Activated CD4-positive, alpha-beta T cell treated with anti-CD3 and anti-CD28 coated beads, Interleukin-2, amount 10 ng/mL, durations not matched to agents 24 days and 14 days (primary cell): ENCODE measurements at regions not wholly inside any gene's neighbourhood (a gene's known extent, or its start where the extent isn't known, plus 50 kb on each side); places are given as distances from the start of the nearest gene placed in this dataset.

ENCODE experiments used
- DNase-seq: peaks from one replicate; pipeline ENCODE4 v3.0.0; 2022
- H3K27ac Mint-ChIP-seq: one replicate; pipeline ENCODE4 v1.8.0; 2022; ENCODE audit warnings: mild to moderate bottlenecking, mixed read lengths
- H3K27me3 Mint-ChIP-seq: one replicate; pipeline ENCODE4 v1.8.0; 2022; ENCODE audit warnings: mixed read lengths
- H3K36me3 Mint-ChIP-seq: one replicate; pipeline ENCODE4 v1.8.0; 2022; ENCODE audit warnings: low read depth, mild to moderate bottlenecking, mixed read lengths
- H3K4me1 Mint-ChIP-seq: one replicate; pipeline ENCODE4 v1.8.0; 2021; ENCODE audit warnings: mixed read lengths
- H3K4me3 Mint-ChIP-seq: one replicate; pipeline ENCODE4 v1.8.0; 2022; ENCODE audit warnings: mild to moderate bottlenecking, moderate library complexity, mixed read lengths
- H3K9me3 Mint-ChIP-seq: one replicate; pipeline ENCODE4 v1.8.0; 2021; ENCODE audit warnings: mixed read lengths
- intact Hi-C: fragments of 100-400 bp; cut with micrococcal nuclease; formaldehyde crosslinking; loops from one replicate; pipeline ENCODE4 v1.15.1; 2023

DNA sequence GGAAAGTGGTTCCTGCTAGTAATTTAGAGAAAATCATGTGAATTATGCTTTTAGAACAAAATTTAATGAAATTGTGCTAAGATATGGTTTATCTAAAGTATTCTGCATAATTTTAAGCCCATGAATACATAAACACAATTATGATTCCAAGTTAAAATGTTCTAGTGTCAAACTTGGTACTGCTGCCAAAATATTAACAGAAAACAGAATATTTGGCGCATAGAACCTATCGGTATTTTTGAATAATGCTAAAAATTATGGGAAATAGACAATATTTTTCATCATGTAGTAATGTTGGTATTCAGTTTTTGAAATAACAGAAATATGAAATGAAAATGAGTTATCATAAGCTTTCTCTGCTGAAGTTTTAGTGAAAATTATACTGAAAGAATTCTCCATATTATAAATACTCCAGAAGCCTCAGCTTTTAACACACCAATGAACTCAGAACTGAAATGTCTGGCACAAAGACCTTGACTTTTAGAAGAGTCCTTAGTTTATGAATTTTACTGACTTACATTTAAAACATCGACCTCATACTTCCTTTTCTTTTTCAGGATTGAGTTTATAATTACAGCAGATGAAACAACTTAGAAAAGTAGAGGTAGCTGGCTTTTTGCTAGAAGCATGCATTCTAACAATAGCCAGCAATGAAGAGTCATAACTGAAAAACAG lies 1192.3 kb upstream of the GJE1 start:
- intact Hi-C loops: no loop called here
- Mint-ChIP-seq H3K36me3 (no peaks in the 10 kb centered on the region), H3K9me3 (peaks cover 3% of the 10 kb centered on the region)

GRCh38 chr6:140932909-140933308 lies 1199.8 kb upstream of the GJE1 start:
- DNase-seq: no peak
- no peaks in the 10 kb centered on the region for H3K4me1 Mint-ChIP-seq
- H3K27me3 Mint-ChIP-seq: peaks cover 4% of the 10 kb centered on the region
- H3K36me3 Mint-ChIP-seq: no peaks in the 10 kb centered on the region
- no peaks in the 10 kb centered on the region for H3K9me3 Mint-ChIP-seq
- no peak overlapping the region for H3K27ac Mint-ChIP-seq
- no peak overlapping the region for H3K4me3 Mint-ChIP-seq
- intact Hi-C loops: no loop called here

More for the DNA sequence above, 1192.3 kb upstream of the GJE1 start:
- no peak overlapping the region for H3K27ac Mint-ChIP-seq
- H3K27me3 Mint-ChIP-seq: no peaks in the 10 kb centered on the region
- no peak for DNase-seq
- H3K4me3 Mint-ChIP-seq: no peak overlapping the region
- H3K4me1 Mint-ChIP-seq: no peaks in the 10 kb centered on the region

DNA sequence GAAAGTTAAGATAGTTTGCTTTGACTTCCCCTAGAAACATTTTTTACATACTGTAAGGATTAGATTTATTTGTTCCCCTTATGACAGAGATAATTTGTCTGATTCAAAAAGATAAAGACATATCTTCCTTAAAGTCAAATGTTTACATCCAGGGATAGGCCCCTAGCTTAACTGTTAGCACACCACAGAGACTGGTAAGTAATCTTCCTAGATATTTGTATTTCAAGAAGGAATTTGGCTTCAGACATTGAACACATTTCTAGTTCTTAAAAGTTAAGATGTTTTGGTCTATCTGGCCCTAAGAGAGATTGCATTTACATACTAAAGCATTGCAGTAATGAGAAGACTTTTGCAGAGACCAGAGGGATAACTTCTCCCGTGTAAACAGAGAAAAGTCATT lies 1201.1 kb upstream of the GJE1 start:
- H3K4me3 Mint-ChIP-seq: no peak overlapping the region
- peaks cover 4% of the 10 kb centered on the region for H3K27me3 Mint-ChIP-seq
- H3K4me1 Mint-ChIP-seq: no peaks in the 10 kb centered on the region
- H3K27ac Mint-ChIP-seq: no peak overlapping the region
- H3K36me3 Mint-ChIP-seq: no peaks in the 10 kb centered on the region
- no peaks in the 10 kb centered on the region for H3K9me3 Mint-ChIP-seq
- DNase-seq: no peak
- intact Hi-C loops: no loop called here

- no peaks in the 10 kb centered on the region for H3K4me1 Mint-ChIP-seq
- H3K27ac Mint-ChIP-seq: no peak overlapping the region
- H3K27me3 Mint-ChIP-seq: peaks cover 5% of the 10 kb centered on the region
- no peak for DNase-seq
- H3K4me3 Mint-ChIP-seq: no peak overlapping the region
- H3K36me3 Mint-ChIP-seq: no peaks in the 10 kb centered on the region
- H3K9me3 Mint-ChIP-seq: no peaks in the 10 kb centered on the region
- intact Hi-C loops: no loop called here
These were observed 1203.6 kb upstream of the GJE1 start for GRCh38 chr6:140929121-140929520.

DNA sequence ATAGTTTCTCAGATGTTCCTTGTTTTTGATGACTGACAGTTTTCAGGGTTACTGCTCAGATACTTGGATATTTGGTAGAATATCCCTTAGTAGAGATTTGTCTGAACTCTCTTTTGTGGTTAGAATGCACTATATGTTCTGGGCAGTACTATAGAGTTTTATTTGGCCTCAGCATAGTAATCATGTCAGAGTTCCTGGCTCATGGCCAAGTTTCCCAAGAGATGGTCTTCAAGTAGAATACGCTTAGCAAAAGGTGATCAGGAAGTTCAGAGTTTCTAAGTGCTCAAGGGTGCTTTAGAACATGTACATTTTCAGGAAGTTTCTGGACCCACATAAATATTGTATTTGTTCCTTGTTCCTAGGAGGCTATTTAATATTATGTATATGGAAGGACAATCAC lies 1209.7 kb upstream of the GJE1 start:
- Mint-ChIP-seq H3K36me3 (no peaks in the 10 kb centered on the region), H3K27ac (no peak overlapping the region), H3K4me1 (no peaks in the 10 kb centered on the region), H3K4me3 (no peak overlapping the region), H3K9me3 (no peaks in the 10 kb centered on the region), H3K27me3 (peaks cover 1% of the 10 kb centered on the region)
- intact Hi-C loops: loop anchor here (5.0 kb wide), 1 partner anchor 1041 kb away; no protein-coding TSS in a partner anchor
- DNase-seq: no peak

GRCh38 chr6:140921366-140922226 lies 1211.1 kb upstream of the GJE1 start:
- Mint-ChIP-seq H3K36me3 (no peaks in the 10 kb centered on the region), H3K4me1 (no peaks in the 10 kb centered on the region), H3K4me3 (no peak overlapping the region), H3K27me3 (peaks cover 1% of the 10 kb centered on the region), H3K9me3 (no peaks in the 10 kb centered on the region), H3K27ac (no peak overlapping the region)
- peak; percentile 63 for DNase-seq
- intact Hi-C loops: loop anchor here (2.0 to 5.0 kb wide), 2 partner anchors 1039 to 1551 kb away; no protein-coding TSS in a partner anchor

GRCh38 chr6:140917911-140918310 lies 1214.8 kb upstream of the GJE1 start:
- no peaks in the 10 kb centered on the region for H3K27me3 Mint-ChIP-seq
- no peak for DNase-seq
- no peaks in the 10 kb centered on the region for H3K36me3 Mint-ChIP-seq
- no peak overlapping the region for H3K27ac Mint-ChIP-seq
- H3K4me1 Mint-ChIP-seq: no peaks in the 10 kb centered on the region
- no peaks in the 10 kb centered on the region for H3K9me3 Mint-ChIP-seq
- intact Hi-C loops: no loop called here
- no peak overlapping the region for H3K4me3 Mint-ChIP-seq

DNA sequence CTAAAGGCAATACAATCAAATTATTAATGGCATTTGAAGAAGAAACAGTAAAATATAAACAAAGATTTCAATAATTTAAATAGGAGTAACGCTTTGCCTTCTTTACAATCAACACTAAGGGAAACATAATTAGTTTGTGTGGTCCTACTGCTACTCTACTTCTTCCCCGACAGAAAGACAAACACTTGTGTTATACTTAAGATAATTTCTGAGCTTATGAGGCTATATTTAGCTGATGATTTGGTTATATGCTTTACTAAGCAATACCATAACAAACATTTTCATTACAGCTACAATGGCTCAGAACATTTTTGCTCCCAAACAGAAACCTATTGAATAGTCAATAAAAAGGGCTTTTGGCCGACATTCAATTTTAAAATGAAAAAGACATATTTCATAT lies 1217.2 kb upstream of the GJE1 start:
- Mint-ChIP-seq H3K27ac (no peak overlapping the region), H3K9me3 (no peaks in the 10 kb centered on the region), H3K36me3 (no peaks in the 10 kb centered on the region), H3K4me1 (no peaks in the 10 kb centered on the region), H3K27me3 (no peaks in the 10 kb centered on the region), H3K4me3 (no peak overlapping the region)
- intact Hi-C loops: no loop called here
- DNase-seq: no peak

- no peaks in the 10 kb centered on the region for H3K4me1 Mint-ChIP-seq
- no peaks in the 10 kb centered on the region for H3K27me3 Mint-ChIP-seq
- no peaks in the 10 kb centered on the region for H3K9me3 Mint-ChIP-seq
- intact Hi-C loops: no loop called here
- H3K4me3 Mint-ChIP-seq: no peak overlapping the region
- H3K27ac Mint-ChIP-seq: no peak overlapping the region
- no peaks in the 10 kb centered on the region for H3K36me3 Mint-ChIP-seq
- DNase-seq: no peak
These were observed 1217.6 kb upstream of the GJE1 start for GRCh38 chr6:140915103-140915502.

GRCh38 chr6:140912686-140913085 lies 1220.0 kb upstream of the GJE1 start:
- Mint-ChIP-seq H3K27ac (no peak overlapping the region), H3K4me3 (no peak overlapping the region), H3K36me3 (no peaks in the 10 kb centered on the region), H3K4me1 (no peaks in the 10 kb centered on the region), H3K9me3 (no peaks in the 10 kb centered on the region), H3K27me3 (no peaks in the 10 kb centered on the region)
- no peak for DNase-seq
- intact Hi-C loops: no loop called here

DNA sequence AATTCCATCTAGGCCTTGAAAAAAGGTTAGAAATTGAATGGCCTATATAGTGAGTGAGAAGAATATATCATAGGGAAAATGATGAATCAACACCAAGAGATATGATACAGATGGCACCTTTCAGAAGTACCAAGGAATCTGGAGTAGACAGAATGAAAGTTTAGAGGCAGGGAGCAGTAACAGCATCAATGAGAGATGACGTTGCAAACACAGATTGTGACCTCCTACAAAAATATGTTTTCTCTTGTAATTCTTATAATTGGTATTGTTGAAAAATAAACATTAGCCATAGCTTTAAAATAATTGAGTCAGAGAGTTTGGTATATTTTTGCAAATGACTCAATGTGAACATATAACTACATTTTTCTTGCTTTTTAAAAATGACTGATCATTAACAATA lies 1223.1 kb upstream of the GJE1 start:
- Mint-ChIP-seq H3K27me3 (no peaks in the 10 kb centered on the region), H3K27ac (no peak overlapping the region), H3K4me1 (no peaks in the 10 kb centered on the region), H3K36me3 (no peaks in the 10 kb centered on the region), H3K4me3 (no peak overlapping the region), H3K9me3 (no peaks in the 10 kb centered on the region)
- DNase-seq: no peak
- intact Hi-C loops: no loop called here

DNA sequence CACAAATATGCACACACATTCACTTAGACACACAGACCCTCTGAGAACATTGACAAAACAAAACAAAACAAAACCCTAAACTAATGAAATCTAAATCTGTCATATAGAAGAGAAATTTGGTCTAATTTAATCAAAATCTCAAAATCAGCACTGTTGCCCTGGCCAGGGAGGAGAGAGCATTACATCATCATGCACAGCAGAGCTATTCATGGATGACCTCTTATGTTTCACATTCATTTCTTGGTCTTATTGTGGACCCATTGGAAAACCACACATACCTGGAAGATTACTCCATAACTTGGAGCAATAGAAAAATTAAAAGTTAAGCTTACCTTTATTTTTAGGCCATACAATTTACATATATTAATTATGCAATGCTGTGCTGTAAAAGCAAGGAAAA lies 1223.6 kb upstream of the GJE1 start:
- Mint-ChIP-seq H3K9me3 (no peaks in the 10 kb centered on the region), H3K36me3 (no peaks in the 10 kb centered on the region), H3K4me3 (no peak overlapping the region), H3K4me1 (no peaks in the 10 kb centered on the region), H3K27ac (no peak overlapping the region), H3K27me3 (no peaks in the 10 kb centered on the region)
- intact Hi-C loops: no loop called here
- no peak for DNase-seq

GRCh38 chr6:140908505-140908904 lies 1224.2 kb upstream of the GJE1 start:
- Mint-ChIP-seq H3K36me3 (no peaks in the 10 kb centered on the region), H3K4me1 (no peaks in the 10 kb centered on the region), H3K9me3 (no peaks in the 10 kb centered on the region), H3K4me3 (no peak overlapping the region), H3K27ac (no peak overlapping the region), H3K27me3 (no peaks in the 10 kb centered on the region)
- no peak for DNase-seq
- intact Hi-C loops: no loop called here

DNA sequence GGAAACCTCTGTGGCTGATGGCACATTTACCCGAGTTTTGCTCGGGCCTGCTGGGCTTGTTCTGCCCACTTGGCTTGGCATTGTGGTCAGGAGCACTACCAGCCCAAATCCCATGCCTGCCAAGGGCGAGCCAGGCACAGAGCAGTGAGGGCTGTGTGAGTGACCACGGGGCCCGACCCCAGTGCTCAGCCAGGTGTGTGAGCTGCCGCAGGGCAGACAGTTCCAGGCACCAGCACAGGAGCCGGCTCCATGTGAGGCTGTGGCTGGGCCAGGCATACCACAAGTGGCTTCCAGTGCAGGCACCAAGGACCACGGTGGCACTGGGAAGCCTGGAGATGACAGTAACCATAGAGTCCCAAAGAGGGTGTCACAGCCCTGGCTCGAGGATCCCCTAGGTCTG lies 1225.5 kb upstream of the GJE1 start:
- no peak for DNase-seq
- Mint-ChIP-seq H3K27me3 (no peaks in the 10 kb centered on the region), H3K4me1 (no peaks in the 10 kb centered on the region), H3K27ac (no peak overlapping the region), H3K9me3 (no peaks in the 10 kb centered on the region), H3K36me3 (no peaks in the 10 kb centered on the region), H3K4me3 (no peak overlapping the region)
- intact Hi-C loops: no loop called here
